Thymus (tissue), 11 donors: ENCODE measurements at regions not wholly inside any gene's neighbourhood (a gene's known extent, or its start where the extent isn't known, plus 50 kb on each side); places are given as distances from the start of the nearest gene placed in this dataset.
A peak's percentile ranks its signal among the peaks of the same experiment; 100 is the strongest.
"Not testable (repeated sequence)": the region's sequence is repeated elsewhere in the genome, so short reads cannot be mapped to it uniquely, and the experiment has no call there.

Source experiments
- DNase-seq, 9 donors: peaks; one replicate each; pipeline ENCODE4 v3.0.0-alpha.2; 2013; ENCODE audit warnings: low spot score in 9 of 9, low read depth in 6 of 9, missing footprints in 1 of 9
- H3K27ac ChIP-seq, 2 donors: one replicate each; pipeline ENCODE4 v1.5.1; 2013; ENCODE audit warnings: control low read depth in 1 of 2, low read depth in 1 of 2, low read length in 1 of 2, mild to moderate bottlenecking in 1 of 2, moderate library complexity in 1 of 2
- H3K27me3 ChIP-seq, 2 donors: one replicate each; pipeline ENCODE4 v1.5.1; 2013; ENCODE audit warnings: low read length in 1 of 2; ENCODE audit not compliant: control insufficient read depth in 2 of 2, insufficient read depth in 1 of 2
- H3K36me3 ChIP-seq, 2 donors: one replicate each; pipeline ENCODE4 v1.5.1; 2013; ENCODE audit warnings: low read length in 1 of 2, mild to moderate bottlenecking in 1 of 2, moderate library complexity in 1 of 2; ENCODE audit not compliant: control insufficient read depth in 2 of 2, insufficient read depth in 2 of 2
- H3K4me1 ChIP-seq, 2 donors: one replicate each; pipeline ENCODE4 v1.5.1; 2013; ENCODE audit warnings: low read length in 2 of 2; ENCODE audit not compliant: control insufficient read depth in 2 of 2, insufficient read depth in 2 of 2
- H3K4me3 ChIP-seq, 2 donors: one replicate each; pipeline ENCODE4 v1.5.1; 2013; ENCODE audit warnings: low read length in 2 of 2, control low read depth in 1 of 2, mild to moderate bottlenecking in 1 of 2
- H3K9me3 ChIP-seq, 2 donors: one replicate each; pipeline ENCODE4 v1.5.1; 2013; ENCODE audit warnings: low read length in 1 of 2, mild to moderate bottlenecking in 1 of 2; ENCODE audit not compliant: control insufficient read depth in 2 of 2, insufficient read depth in 1 of 2
- WGBS: extraction: QIAGEN DNeasy Blood & Tissue Kit; methylation state at CpG from one replicate; pipeline ENCODE4 v1.1.7; 2013; 5-methylcytosine and 5-hydroxymethylcytosine counted together
- donor health status: healthy.

- no CpG with 5 or more reads among the region's 11 CpGs for WGBS
Observed at GRCh38 chrX:3833761-3834542, 120.5 kb upstream of the PRKX start.

GRCh38 chrX:3830020-3830419, 116.6 kb upstream of the PRKX start:
- 100% methylated on average over 5 of the region's 9 CpGs for WGBS
- H3K27me3 ChIP-seq, H3K27ac ChIP-seq, DNase-seq, H3K9me3 ChIP-seq, H3K4me1 ChIP-seq, H3K36me3 ChIP-seq, H3K4me3 ChIP-seq: not testable (repeated sequence)

More at GRCh38 chrX:3833761-3834542, 120.5 kb upstream of the PRKX start:
- not testable (repeated sequence) for H3K27me3 ChIP-seq, DNase-seq, H3K9me3 ChIP-seq, H3K27ac ChIP-seq, H3K4me1 ChIP-seq, H3K4me3 ChIP-seq, H3K36me3 ChIP-seq

GRCh38 chrX:3829041-3829531, 115.6 kb upstream of the PRKX start:
- not testable (repeated sequence) for H3K27me3 ChIP-seq, H3K27ac ChIP-seq, H3K4me3 ChIP-seq, DNase-seq, H3K4me1 ChIP-seq, H3K9me3 ChIP-seq, H3K36me3 ChIP-seq
- WGBS, result 72% methylated on average over 8 of the region's 12 CpGs

- H3K4me3 ChIP-seq, H3K9me3 ChIP-seq, H3K27ac ChIP-seq, H3K4me1 ChIP-seq, DNase-seq, H3K36me3 ChIP-seq, H3K27me3 ChIP-seq: not testable (repeated sequence)
- WGBS, result 84% methylated on average over 17 of the region's 20 CpGs
Observed at GRCh38 chrX:3828378-3829040, 115.1 kb upstream of the PRKX start.

- no CpG with 5 or more reads among the region's 5 CpGs for WGBS
- peaks cover 0 to 14% of the 10 kb centered on the region in 2 donors for H3K36me3 ChIP-seq
- not testable (repeated sequence) for DNase-seq, H3K4me3 ChIP-seq, H3K27me3 ChIP-seq, H3K4me1 ChIP-seq, H3K9me3 ChIP-seq, H3K27ac ChIP-seq
Observed at GRCh38 chrX:3824008-3824407, 110.6 kb upstream of the PRKX start.

GRCh38 chrX:3820167-3820566, 106.7 kb upstream of the PRKX start:
- Histone ChIP-seq H3K4me1 (peaks cover 0 to 6% of the 10 kb centered on the region in 2 donors), H3K27ac (no peak overlapping the region), H3K9me3 (no peaks in the 10 kb centered on the region), H3K36me3 (peaks cover 0 to 14% of the 10 kb centered on the region in 2 donors), H3K4me3 (no peak overlapping the region), H3K27me3 (no peaks in the 10 kb centered on the region)
- 96% methylated on average over 4 of the region's 4 CpGs for WGBS
- no peak for DNase-seq

GRCh38 chrX:3817480-3817879, 104.0 kb upstream of the PRKX start:
- WGBS, result 97% methylated on average over 5 of the region's 5 CpGs

GRCh38 chrX:3815896-3816664, 102.6 kb upstream of the PRKX start:
- Histone ChIP-seq H3K27me3 (no peaks in the 10 kb centered on the region), H3K4me3 (peak overlapping the region; percentile 73 to 76), H3K27ac (peak overlapping the region; percentile 90 to 94), H3K9me3 (no peaks in the 10 kb centered on the region), H3K36me3 (peaks cover 0 to 8% of the 10 kb centered on the region in 2 donors), H3K4me1 (peaks cover 0 to 15% of the 10 kb centered on the region in 2 donors)
- DNase-seq, result peak in 7 of 9 donors; percentile 1 to 71 (median 20)
- under 1% methylated on average over 50 of the region's 50 CpGs for WGBS

More at GRCh38 chrX:3817480-3817879, 104.0 kb upstream of the PRKX start:
- not testable (repeated sequence) for H3K9me3 ChIP-seq, H3K27ac ChIP-seq, H3K27me3 ChIP-seq, H3K36me3 ChIP-seq, DNase-seq, H3K4me3 ChIP-seq
- H3K4me1 ChIP-seq, result peaks cover 0 to 15% of the 10 kb centered on the region in 2 donors
